ENCODE measurements at regions not wholly inside any gene's neighbourhood (a gene's known extent, or its start where the extent isn't known, plus 50 kb on each side); places are given as distances from the start of the nearest gene placed in this dataset.

DNA sequence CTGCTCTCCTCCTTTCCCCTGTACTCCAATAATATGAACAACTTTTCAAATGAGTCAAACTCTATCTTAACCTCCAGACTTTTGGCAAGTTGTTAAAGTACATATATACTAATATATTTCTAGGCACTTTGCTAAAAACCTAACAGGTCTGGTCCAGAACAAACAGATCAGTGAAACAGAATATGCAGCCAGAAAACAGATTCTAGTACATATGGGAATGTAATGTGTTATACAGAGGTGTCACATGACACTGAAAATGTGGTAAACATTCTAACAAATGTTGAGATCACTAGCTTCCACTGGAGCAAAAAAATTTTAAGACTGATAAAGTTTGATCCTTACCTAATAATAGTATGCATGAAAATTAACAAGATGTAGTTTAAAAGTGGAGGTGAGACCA, 136.9 kb downstream of the OR2K2 start:
- DNase-seq = no peak

DNA sequence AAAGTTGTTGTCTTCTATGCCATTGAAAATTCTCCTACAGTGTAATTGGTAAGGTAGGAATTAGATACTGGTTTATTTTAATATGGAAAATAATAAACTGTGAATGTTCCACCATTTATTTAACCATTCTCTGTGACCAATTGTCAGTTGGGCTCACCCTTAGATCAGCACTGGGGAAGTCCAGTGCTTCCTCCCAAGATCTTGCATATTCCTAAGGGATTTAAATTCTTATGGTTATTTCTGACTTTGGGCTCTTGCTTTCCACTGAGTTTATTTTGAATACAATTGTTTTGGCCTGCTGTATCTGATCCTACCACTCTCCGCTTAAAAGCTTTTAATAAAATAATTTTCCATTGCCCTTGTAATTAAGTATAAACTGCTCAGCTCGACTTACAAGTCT, 137.4 kb downstream of the OR2K2 start:
- DNase-seq = no peak

DNA sequence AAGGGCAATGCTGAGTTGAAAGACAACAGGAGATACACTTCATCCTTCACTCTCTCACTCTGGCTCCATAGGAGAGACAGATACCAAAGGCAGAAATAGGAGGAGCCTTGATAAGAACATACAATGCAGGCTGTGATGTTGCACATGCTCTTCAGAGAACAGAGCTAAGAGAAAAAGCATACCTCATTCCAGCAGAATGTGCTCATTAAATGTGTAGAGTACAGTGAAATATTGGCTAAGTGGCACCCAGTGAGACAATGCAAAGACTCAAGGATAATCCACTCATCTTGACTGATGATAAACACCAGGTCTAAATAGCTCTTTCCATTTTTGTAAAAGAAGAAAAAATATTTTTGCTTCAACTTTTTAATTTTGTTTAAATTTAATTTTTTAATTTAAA, 139.7 kb downstream of the OR2K2 start:
- no peak for DNase-seq

DNA sequence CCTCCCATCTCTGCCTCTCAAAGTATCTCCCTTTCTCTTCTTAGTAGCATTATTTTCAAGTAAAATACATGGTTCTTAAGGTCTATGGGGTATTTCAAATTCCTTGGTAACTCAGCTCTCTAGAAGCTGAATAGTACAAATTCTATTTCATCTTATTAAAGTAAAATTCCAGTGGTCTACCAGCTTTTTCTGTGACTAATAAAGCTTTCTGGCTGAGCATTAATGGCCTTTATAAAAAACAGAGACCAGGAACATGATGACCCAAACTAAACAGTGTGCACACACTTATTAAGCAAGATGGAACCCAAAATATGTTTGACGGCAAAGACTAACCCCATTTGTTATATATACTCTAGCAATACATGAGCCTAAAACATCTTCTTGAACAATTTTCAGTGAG, 142.6 kb downstream of the OR2K2 start:
- no peak for DNase-seq

DNA sequence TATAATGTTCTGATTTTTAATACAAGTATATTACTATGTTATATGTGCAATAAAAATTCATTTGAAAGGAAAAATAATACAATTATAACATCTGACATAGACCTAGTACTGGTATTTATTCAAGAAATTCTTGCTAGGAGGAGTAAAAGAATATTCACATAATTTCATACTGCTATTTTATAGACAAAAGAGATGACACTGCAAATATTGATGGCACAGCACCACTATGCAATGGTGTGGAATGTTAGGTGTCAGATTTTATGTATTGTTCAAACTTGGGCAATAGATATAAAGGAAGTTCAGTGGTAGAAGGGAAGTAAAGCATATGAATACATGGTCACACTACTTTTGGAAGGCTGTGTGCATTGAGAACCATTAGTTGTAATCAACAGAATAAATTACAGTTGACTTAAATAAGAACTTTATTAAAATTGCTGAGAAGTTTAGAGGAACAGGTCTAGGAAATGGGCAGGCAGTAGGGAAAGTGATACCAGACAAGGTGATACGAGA, 143.9 kb downstream of the OR2K2 start:
- DNase-seq = no peak

DNA sequence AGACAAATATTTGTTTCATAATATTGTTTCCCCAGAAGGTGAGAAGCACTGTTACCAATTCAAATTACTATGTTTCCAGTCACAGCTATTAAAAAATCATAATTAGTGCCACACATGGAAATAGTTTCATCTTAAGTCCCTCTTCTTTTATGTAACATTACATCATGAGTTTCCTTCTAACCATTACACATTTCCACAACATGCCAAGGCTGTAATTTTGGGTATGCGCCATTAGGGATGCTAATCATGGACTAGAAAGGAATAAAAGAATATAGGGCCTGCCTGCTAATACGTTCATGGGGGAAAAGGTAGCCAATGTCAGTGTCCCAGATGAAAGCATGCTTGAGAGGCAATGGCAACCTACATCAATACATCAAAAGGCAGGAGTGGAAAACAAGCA, 142.5 kb upstream of the LPAR1 start:
- no peak for DNase-seq

DNA sequence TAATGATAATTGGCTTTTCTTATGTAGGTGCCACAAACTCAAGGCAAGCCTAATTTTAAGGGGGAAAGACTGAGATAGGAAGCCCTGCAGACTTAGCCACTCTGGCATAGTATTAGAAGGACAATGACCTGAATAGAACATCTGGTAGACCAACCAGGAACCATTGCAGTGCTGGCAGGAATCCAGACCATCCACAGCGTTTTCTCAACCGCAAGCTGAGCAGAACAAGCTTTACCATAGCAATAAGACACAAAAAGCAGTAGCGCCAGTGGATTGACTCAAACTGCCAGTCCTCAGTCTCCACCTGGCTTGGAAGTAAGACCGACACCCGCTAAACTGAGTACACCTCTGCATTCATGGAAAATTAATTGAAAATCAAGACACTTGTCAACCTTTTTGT, 141.3 kb upstream of the LPAR1 start:
- no peak for DNase-seq

DNA sequence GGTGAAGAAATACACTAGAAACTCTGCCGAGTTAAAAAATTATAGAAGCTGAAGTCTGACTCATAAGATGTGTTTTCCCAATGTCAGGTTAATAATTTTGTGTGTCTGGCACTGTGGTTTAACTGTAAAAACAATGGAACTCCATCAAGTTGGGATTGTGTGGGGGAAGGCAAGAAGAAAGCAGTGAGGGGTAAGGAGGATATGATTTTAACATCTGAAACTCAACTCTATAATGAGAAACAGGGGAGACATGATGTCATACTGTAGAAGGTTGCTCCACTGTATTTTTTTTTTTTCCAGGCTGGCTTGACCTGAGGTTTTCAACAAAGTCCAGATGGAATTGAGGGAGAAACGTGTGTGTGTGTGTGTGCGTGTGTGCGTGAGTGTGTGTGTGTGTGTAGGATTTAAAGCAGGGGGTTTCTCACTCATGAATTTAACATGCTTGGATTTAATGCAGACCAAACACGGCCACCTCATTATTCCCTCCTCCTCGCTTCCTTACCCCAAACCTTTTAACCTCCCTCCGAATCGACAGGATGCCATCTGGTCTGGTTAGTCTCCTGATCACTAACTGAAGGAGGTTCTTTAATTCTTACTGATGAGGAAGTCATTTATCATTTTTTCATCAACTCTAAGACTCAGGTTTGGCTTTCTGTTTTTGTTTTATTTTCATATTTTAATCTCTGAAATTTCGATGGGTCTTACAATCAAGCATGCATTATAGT, 140.2 kb upstream of the LPAR1 start:
- no peak for DNase-seq

DNA sequence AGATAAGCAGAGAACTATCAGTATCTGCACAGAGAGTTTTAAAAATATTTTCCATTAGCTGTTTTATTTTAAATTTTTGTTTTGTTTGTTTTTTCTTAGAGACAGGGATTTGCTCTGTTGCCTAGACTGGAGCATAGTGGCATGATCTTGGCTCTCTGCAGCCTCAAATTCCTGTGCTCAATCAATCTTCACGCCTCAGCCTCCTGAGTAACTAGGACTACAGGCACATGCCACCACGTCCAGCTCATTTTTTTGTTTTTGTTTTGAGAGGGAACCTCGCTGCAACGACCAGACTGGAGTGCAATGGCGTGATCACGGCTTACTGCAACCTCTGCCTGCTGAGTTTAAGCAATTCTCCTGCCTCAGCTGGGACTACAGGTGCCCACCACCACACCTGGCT, 138.2 kb upstream of the LPAR1 start:
- no peak for DNase-seq

DNA sequence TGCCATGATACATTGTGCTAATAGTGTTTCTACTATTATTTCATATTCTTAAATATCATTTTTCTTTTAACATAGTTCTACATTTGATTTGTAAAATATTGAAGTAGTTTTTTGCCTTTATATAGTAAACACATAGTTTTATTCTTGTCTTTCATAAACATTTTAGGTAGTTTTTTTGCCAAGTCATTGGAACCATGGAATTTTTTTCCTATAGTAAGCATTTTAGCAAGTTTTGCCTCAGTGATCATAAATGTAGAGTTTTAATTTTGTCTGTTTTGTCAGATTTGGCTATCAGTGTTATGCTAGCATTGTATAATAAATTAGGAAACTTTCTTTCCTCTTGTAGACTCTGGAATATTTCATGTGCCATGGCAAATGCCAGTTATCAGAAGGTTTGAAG, 137.1 kb upstream of the LPAR1 start:
- DNase-seq = no peak

DNA sequence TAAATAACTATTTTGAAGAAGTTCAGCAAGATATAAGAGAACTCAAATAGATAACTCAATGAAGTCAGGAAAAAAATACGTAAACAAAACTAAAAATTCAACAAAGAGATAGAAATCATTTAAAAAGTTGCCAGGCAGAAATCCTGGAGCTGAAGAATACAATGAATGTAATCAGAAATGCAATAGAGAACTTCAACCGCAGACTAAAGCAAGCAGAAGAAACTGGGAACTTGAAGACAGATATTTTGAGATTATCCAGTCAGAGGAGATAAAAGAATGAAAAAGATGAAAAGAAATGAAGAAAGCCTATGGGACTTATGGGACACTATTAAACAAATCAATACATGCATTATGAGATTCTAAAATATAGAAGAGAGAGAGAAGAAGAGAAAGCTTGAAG, 129.1 kb upstream of the LPAR1 start:
- DNase-seq = no peak

DNA sequence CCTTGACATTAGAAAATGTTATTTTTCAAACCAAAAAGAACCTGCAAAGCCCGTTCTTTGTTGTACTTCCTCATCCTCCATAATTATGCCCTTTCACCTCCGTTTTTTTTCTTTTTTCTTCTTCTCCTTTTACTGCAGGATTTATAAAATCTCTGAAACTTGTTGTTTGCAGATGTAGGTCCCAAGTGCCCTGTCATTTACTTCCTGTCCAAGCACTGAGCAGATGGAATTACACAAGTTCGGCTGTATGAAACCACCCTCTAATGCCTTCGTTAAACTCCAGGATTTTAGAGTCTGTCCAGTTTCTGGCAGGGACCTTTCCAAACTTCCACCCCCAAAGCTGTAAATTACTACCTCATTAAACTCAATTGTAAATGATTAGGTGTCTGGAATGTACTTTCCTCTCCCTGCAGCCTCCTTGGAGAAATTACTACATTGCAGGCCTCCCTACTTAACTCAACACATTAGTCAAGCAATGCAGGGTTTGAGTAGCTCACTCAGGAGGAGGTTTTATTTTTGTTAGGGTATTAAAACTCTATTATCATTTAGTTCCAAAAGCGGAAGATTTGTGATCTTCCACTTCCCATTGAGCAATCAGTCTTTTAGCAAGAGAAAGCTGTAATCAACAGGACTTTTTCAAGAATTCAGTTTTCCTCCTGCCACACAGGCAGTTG, 125.6 kb upstream of the LPAR1 start:
- DNase-seq = peak; percentile 9 to 14

DNA sequence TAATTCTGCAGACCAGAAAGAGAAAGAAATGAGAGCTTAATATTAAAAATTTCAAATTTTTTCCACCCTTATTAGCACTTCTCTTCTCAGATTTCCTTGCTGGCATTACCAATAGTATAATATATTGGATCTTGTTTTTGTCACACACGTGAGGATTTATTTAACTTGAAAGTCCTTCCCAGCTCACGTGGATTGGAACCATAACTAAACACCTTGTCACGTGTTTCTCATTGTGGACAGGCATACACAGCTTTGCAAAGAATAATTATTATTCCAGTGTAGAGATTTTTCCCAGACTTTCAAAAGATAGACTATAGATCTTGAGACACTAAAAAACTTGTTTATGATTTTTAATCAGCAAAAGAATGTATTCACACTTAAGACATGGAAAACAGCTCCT, 123.8 kb upstream of the LPAR1 start:
- DNase-seq = no peak

DNA sequence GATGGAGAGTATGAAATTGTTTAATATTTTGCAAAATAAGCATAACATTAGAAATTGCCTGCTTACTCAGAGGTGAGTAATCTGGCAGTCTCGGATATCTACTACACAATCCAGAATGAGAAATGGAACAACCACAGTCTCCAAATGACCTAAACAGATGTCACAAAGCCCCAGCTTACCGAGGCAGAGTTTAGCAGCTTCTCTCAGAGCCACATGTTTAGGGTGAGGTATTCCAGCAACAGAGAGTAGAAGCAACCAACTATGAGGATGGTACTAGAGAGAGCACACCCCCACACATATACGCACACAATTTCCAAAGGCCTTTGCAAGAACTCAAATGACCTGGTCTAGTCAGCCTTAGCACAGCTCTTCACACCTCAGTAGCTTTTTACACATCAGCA, 122.7 kb upstream of the LPAR1 start:
- DNase-seq = no peak

DNA sequence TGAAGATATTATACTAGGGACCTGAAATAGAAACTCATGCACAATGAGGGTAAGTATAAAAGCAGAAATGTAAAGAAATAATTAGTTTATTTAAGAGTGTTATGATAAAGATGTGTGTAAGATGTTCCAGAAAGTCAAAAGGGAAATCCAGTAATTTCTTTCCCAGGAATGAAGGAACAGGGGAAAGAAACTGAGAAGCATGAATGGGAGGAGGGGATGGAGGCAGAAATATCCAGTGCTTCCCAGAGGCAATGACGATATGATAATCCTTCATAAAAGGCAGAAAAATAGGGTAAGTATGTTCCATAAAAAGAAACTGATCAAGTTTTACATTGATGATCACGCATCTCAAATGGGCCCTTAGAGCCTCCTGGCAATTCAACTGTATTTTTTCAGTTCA, 120.7 kb upstream of the LPAR1 start:
- no peak for DNase-seq

DNA sequence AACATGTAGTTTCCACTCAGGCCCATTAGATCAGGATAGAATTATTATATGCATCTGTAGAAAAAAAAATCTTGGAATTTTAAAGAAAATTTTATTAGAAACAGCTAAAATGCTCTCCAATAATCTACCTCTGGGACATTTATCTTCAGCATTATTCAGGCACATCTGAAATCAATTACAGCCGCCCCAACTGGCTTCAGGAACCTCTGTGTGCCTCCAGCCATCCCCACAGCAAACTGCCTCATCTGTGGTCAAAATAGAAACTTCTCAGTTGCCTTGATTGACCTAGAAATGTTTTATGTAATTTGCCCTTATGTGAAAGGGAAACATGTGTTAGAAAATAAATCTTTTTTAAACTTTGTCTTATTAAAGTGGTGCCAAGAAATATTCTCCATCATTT, 120.1 kb upstream of the LPAR1 start:
- no peak for DNase-seq

DNA sequence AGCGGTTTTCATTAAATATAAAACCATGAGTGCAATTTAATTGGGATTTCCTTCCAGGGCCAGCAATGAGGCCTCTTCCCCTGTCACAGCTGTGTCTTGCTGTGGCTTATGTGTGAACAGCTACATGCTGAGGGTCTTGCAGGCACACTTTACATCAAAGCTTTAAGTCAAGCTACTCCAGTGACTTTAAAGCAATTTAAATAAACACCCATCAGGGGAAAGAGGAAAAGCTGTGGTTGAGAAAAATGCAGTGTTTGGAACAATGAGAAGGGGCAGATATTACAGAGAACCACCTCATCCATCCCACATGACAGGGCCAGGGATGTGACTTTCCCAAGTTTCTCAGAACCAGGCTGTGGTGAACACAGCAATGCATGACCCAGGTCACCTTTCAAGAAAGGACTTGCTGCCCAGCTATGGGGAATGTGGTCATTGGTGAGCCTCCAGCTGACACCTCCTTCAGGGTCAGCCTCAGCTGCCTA, 115.9 kb upstream of the LPAR1 start:
- no peak for DNase-seq

DNA sequence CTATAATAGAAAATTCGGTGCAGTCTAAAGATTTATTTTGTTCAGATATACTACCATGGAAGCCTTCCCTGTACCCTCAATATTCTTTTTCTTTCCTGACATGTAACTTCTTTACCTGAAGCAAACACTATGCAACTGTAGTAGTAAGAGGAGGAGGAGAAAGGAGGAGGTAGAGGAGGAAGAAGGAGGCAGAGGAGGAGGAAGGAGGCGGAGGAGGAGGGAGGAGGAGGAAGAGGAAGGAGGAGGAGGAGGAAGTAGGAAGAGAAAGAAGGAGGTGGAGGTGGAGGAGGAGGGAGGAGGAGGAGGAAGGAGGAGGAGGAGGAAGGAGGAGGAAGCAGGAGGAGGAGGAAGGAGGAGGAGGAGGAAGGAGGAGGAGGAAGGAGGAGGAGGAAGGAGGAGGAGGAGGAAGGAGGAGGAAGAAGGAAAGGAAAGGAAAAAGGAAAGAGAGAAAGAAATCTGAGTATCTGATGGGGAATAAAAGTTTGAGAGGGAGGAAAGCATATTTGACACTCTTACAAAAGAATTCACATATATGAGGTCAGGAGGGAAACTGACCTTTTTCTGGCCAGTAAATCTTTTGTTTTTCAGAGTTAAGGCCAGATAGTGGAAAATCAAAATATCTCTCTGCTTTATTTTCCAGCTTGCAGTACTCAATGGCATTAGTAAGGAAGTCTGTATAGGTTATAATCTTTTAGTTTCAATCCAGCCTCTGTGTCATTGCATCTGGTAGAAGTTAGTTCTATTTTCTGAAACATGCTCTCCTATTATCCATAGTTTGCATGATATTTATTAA, 114.5 kb upstream of the LPAR1 start:
- no peak for DNase-seq

DNA sequence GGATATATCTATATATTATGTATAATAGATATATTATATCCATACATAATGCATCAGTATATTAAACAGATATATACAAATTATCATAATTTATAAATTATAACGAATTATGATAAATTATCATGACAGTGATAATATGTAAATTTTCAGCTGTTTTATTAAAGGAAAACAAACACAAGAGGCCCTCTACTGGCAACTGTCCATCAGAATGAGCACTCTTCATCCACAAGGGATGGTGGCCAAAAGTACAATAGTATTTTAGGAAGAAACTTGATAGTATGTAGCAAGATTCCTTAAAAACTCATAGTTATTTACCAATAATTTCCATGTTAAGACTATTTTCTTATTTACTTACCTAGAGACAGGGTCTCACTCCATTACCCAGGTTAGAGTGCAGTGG, 113.3 kb upstream of the LPAR1 start:
- peak in 1 of 2 experiments; percentile 11 for DNase-seq

DNA sequence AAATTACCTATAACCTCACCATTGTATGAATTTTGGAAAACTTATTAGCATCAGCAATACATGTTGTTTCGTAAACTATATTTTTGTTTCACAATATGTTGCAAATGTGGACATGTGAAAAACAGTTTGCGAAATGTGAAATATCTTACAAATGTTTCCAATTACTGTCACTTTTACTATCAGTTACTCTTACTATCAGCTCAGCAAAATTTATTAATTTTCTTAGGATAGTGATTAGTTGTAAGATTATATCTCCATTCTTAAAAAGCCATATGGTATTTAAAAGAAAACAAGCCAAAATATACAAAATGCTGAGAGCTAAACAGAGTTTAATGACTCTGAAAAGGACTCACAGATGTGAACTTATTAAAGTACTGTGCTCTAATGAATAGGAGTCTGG, 111.9 kb upstream of the LPAR1 start:
- DNase-seq = no peak

DNA sequence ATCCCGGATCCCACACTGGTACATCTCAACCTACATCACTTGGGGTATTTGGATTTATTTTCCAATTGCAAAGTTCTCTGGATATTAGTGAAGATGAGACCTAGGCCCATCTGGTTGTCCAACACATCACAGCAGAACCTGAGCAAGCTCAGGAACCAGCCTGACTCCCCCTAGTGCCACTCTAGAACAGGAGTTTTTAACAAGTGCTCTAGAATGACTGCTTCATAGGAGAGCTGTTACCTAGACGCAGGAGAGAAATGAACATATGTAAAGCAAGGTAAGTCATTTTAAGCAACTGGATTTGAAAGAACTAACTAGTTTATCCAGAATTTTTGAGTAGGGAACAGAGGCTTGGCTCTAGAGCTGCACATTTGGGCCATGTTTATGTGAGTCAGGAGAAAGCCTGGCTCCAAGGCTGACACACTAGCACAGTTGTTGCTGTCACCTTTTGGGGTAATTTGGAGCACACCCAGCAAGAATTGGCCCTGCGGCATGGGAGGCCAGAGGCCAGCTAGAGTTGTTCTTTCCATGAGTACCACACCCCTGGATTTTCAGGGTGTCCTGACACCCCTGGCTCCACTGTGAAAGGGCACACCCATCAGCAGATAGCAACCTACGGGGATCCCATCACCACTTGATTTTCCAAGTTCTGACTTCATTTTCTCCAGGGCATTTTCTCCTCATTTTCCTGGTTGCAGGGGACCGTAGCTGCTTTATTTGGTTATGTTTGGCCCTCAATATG, 110.9 kb upstream of the LPAR1 start:
- DNase-seq = peak; percentile 8 to 19

DNA sequence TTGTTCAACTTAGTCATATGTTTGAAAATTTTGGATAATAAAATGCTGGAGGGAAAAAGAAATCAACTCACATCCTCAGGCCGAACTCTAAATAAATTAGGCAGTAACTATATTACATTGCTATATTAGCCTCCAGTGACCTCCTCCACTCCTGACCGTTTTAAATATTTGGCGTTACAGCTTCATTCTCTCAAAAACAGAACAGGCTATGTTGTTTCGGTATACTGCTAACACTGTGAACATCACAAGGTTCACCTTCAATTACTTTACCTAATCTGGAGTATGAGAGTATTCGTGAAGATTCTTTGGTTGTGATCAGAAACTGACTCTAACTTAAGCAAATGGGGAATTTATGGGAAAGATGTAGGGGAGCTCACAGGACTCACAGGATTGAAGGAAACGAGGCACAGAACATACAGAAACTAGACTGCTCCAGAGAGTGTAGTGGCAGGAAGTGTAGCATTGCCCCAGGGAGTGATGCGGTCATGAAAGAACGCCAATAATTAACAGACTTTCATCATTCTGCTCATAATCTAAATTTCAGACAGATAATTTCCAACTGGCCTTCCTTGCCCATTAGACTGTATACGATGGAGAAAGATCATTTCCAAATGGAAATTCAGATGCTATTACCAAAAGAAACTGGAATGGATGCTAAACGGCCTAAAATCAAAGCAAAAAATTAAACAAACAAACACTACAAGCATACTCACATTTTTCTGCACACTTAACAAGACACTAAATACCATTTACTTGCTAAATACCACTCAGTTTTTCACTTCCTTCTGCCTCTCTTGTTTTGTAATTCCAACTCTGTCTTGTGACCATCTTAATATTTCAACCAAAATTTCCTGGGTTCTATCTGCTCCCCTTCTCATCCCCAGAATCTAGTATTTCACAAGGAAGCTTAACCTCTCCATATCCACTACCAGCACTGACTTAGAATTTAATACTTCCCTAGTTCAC, 110.1 kb upstream of the LPAR1 start:
- DNase-seq = no peak
